GM19035 (cell line): ENCODE measurements at regions not wholly inside any gene's neighbourhood (a gene's known extent, or its start where the extent isn't known, plus 50 kb on each side); places are given as distances from the start of the nearest gene placed in this dataset.
"Not testable (repeated sequence)": the region's sequence is repeated elsewhere in the genome, so short reads cannot be mapped to it uniquely, and the experiment has no call there.

Experiments used
- ATAC-seq: cut with Tn5 transposase; IDR thresholded peaks from one replicate; pipeline ENCODE4 v1.9.1; 2021; ENCODE audit not compliant: unreplicated experiment

GRCh38 chr2:125341353-125341752 is 1314.6 kb upstream of the GYPC start:
- ATAC-seq: no peak

- ATAC-seq: not testable (repeated sequence)
Measured at GRCh38 chr2:125353542-125353941, 1302.4 kb upstream of the GYPC start.

- ATAC-seq: no peak
Measured at GRCh38 chr2:125364192-125364983, 1291.6 kb upstream of the GYPC start.

- no peak for ATAC-seq
Measured at GRCh38 chr2:125364984-125365265, 1291.0 kb upstream of the GYPC start.

GRCh38 chr2:125371867-125372266 is 1284.1 kb upstream of the GYPC start:
- no peak for ATAC-seq

GRCh38 chr2:125373293-125373692 is 1282.7 kb upstream of the GYPC start:
- no peak for ATAC-seq

- ATAC-seq: no peak
Measured at GRCh38 chr2:125386074-125386473, 1269.9 kb upstream of the GYPC start.

GRCh38 chr2:125397535-125398251 is 1258.3 kb upstream of the GYPC start:
- ATAC-seq: peak; percentile 90

- peak; percentile 36 for ATAC-seq
Measured at GRCh38 chr2:125398738-125399524, 1257.0 kb upstream of the GYPC start.

GRCh38 chr2:125405816-125406215 is 1250.1 kb upstream of the GYPC start:
- no peak for ATAC-seq

- no peak for ATAC-seq
Measured at GRCh38 chr2:125408874-125409538, 1247.0 kb upstream of the GYPC start.

GRCh38 chr2:125418483-125418882 is 1237.5 kb upstream of the GYPC start:
- no peak for ATAC-seq

GRCh38 chr2:125422198-125422770 is 1233.7 kb upstream of the GYPC start:
- not testable (repeated sequence) for ATAC-seq

- ATAC-seq: no peak
Measured at GRCh38 chr2:125424266-125424785, 1231.6 kb upstream of the GYPC start.

GRCh38 chr2:125427721-125428315 is 1228.1 kb upstream of the GYPC start:
- no peak for ATAC-seq

- ATAC-seq: no peak
Measured at GRCh38 chr2:125444106-125444505, 1211.9 kb upstream of the GYPC start.

- ATAC-seq: no peak
Measured at GRCh38 chr2:125445495-125445894, 1210.5 kb upstream of the GYPC start.

- ATAC-seq: no peak
Measured at GRCh38 chr2:125450092-125450491, 1205.9 kb upstream of the GYPC start.

GRCh38 chr2:125455110-125455509 is 1200.8 kb upstream of the GYPC start:
- no peak for ATAC-seq

GRCh38 chr2:125456693-125457363 is 1199.1 kb upstream of the GYPC start:
- ATAC-seq: no peak
